Esophagus muscularis mucosa (tissue), 3 donors: ENCODE measurements at regions not wholly inside any gene's neighbourhood (a gene's known extent, or its start where the extent isn't known, plus 50 kb on each side); places are given as distances from the start of the nearest gene placed in this dataset.

Experiments
- CTCF ChIP-seq, 3 experiments: fragments of 200-600 bp in 2 of 3; fragments of 450-650 bp in 1 of 3; sonication (generic) in 2 of 3; IDR thresholded peaks; one replicate each; pipeline ENCODE4 v1.5.1; 2017 to 2019; ENCODE audit warnings: antibody characterized with exemption in 3 of 3, mild to moderate bottlenecking in 2 of 3, moderate library complexity in 1 of 3
- POLR2A ChIP-seq: fragments of 450-650 bp; IDR thresholded peaks from one replicate; pipeline ENCODE4 v1.6.1; 2017; ENCODE audit warnings: antibody characterized with exemption, moderate library complexity, mild to moderate bottlenecking, low read depth

GRCh38 chr14:62451221-62451620, 594.0 kb downstream of the KCNH5 start:
- no peak for TF ChIP-seq CTCF (IDR thresholded peaks at IDR 0.05)
- TF ChIP-seq POLR2A, result no peak
